HG02870 (cell line): ENCODE measurements at regions not wholly inside any gene's neighbourhood (a gene's known extent, or its start where the extent isn't known, plus 50 kb on each side); places are given as distances from the start of the nearest gene placed in this dataset.

Experiments
- ATAC-seq: cut with Tn5 transposase; IDR thresholded peaks from one replicate; pipeline ENCODE4 v1.9.1; 2021; ENCODE audit warnings: mild to moderate bottlenecking, moderate library complexity; ENCODE audit not compliant: unreplicated experiment

DNA sequence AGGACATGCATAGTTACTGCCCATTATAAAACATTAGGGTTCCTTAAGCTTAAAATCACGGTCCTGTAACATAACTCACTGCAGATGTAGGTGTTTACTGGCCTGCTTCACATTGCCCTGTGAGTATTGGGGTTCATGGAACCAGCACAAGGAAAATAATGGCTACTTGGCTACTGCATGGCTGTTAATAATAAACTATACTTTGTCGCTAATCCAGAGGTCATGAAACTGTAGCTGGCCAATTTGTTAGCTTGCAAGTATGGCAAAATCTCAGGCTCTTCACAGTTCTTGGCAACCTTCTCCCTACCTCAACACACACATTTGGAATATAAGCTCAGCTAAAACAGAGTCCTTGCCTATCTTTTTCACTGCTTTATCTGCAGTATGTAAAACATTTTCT, 274.0 kb upstream of the NR5A2 start:
- no peak for ATAC-seq

DNA sequence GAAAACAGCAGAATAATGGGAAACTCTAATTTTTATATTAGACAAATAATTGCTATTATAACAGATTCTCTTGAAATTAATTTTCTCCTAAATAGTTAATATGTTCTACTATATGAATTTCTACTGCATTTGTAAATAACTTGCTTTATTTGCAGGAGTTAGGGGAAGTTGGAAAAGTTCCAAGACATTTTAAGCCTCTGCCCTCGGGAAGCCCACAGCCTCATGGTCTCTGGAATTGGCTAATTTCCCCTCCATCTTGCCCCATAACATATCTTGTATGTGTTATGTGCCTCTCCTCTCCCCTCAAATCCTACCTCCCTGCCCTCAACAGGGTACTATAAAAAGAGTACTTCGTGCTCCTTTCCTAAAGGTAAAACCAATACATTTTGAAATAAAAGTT, 271.4 kb upstream of the NR5A2 start:
- ATAC-seq = no peak

DNA sequence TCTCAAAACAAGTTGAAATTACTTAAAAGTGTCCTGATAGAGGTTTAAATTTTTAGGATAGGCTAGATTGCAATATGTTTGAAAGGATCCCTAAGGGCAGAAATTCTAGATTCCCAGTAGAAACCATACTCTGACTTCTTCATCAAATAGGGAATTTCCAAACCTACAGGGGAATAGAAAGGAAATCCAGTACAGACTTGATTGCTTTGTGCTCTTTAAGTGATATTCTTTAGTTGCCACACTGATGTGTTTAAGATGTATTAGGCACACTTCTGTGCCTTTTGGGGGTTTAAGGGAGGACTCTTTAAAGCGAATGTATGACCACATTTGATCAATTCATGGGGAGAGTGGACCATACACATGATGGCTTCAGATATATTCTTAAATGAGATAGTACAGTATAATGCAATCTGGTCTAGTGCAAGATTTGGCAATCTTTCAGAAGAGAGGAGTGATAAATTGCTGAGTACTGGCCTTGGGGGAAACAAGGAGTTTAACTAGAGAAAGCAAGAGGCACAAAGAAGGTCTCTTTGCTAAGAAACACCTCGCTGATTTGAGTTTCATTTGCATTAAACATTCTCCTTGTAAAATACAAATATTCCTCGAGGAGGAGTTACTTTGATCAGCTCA, 268.8 kb upstream of the NR5A2 start:
- no peak for ATAC-seq

DNA sequence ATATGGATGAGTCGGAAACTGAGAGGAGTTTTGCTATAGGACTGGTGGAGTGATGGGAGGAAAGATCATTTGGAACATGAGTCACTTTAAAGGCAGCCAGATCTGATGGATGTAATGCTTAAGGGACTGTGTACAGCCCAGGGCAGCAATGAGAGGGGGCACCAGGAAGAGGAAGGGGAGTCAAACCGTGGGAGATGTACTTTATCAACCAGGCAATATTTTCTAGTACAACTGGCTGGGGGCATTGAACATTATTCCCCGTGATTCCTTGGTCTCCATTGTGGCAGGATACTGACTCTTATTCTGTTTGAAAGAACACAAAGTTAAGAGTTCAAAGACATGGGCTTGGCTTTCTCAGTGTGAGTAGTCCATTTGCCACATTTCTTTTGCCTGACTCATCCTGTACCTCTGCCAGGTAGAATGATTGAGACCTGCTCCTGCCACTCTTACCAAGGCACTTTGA, 268.2 kb upstream of the NR5A2 start:
- no peak for ATAC-seq

DNA sequence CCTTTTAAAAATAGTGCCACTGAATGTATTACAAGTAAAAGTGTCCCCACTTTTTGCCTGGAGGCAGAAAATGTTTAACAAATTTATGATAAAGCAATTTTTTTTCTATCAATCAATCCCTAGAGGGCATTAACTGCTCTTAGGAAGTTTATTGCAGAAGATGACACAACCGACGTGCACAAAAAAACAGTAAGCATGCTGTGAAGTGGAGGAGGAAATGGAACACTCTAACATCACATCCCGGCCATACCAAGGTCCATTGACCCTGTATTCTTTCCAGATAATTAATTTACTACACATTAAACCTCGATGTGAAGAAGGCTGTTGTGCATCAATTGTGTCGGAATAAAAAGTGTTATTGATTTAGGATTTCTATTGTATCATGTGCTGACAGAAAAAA, 264.9 kb upstream of the NR5A2 start:
- no peak for ATAC-seq

DNA sequence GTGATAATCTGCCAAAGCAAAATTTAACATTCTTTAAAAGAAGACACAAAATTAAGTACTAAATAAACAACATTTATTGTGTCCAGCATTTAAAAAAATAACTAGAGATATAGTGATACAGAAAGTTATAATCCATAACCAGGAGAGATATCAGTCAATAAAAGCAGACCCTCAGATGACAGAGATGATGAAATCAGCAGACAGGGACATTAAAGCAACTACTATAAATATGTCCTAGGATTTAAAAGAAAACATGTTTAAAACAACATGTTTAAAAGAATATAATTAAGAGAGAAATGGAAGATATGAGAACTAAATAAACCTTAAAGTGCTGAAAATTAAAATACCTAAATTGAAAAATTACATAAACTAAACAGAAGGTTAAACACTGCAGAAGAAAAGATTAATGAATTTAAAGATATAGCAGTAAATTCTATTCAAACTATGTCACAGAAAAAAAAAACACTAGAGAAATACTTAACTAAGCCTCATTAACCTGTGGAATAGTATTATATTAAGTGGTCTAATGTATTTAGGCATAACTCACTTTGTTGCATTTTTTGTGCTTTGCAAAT, 261.2 kb upstream of the NR5A2 start:
- no peak for ATAC-seq

DNA sequence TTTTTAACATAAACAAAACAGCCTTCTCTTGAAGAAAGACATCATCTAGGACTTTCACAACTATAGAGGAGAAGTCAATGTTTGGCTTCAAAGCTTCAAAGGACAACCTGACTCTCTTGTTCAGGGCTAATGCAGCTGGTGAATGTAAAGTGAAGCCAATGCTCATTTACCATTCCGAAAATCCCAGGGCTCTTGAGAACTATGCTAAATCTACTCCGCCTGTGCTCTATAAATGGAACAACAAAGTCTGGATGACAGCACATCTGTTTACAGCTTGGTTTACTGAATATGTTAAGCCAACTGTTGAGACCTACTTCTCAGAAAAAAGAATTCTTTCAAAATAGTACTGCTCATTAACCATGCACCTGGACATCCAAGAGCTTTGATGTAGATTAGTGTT, 259.8 kb upstream of the NR5A2 start:
- ATAC-seq = no peak

DNA sequence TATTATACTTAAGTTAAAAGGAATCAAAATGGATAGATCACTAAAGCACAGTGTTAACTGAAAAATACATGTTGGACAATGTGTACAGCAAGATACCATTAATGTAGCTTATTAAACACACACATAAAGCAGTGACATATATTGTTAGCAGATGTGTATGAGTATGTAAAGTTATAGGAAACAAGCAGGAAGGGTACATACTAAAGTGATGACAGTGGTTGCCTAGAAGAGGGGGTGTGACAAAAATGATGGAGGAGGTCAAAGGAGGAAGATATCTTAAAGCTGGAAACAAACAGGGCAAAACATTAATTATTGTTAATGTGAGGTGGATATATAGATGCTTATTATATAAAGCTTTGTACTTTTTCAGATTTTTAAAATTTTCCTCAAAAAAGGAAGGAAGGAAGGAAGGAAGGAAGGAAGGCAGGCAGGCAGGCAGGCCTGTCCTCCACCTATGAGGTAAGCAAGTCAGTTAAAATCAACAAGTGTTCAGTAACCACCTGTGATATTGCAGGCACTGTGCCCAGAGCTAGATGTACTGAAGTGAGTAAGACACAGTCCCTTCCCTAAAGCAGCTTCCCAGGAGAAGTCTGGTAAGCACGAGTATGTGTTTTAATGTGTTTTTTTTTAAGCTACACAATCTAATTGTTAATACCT, 252.9 kb upstream of the NR5A2 start:
- no peak for ATAC-seq

DNA sequence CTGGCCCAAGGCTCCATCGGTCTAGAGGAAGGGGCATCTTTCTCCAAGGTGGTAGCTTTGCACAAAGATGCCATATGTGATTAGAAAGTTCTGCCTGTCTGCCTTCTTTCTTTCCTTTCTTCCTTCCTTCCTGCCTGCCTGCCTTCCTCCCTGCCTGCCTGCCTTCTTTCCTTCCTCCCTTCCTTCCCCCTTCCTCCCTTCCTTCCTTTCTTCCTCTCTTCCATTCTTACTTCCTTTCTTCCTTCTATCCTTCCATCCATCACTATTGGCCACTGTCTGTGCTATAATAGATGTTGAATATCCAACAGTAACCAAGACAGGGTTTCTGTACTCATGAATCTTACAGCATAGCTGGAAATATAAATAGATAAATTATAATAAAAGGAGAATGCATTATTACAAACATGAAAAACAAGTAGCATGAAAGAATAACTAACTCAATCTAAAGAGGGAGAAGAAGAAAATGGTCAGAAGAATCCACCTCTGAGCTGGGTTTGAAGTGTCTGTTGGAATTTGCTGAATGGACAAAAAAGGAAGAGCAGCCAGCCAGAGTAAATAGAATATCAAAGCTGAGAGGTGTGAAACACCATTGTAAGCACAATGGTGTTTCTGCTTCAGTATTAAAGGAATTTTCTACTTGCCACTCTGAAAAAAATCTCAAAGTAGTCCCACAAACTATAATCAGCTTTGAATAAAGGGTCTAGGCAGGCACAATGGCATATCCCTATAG, 250.6 kb upstream of the NR5A2 start:
- ATAC-seq = no peak

DNA sequence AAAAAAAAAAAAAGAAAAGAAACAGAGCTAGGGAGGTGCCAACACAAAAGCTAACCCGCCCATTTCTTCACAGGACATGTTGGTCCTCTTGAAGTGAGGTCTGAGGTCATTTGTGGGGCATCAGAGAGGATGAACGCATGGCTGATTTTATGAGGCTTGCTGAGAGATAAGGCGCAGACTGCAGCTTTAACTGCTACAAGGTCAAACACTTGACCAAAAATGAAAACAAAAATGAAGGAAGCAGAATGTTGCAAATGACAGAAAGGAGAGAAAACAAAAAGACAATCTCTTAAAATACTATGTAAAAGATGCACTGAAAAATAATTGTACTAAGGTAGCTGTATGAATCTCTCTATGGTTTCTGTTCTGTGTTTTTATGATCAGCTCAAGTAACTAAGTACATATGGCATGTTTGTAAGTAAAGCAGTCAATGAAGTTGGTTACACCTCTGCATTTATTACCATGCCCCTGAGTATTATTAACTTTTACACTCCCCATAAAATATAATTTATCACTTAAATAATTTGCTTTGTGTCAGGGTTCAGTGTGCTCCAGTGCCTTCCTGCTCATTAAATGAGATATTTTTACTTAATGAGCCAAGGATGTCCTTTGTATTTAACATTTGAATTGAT, 249.1 kb upstream of the NR5A2 start:
- ATAC-seq = no peak

DNA sequence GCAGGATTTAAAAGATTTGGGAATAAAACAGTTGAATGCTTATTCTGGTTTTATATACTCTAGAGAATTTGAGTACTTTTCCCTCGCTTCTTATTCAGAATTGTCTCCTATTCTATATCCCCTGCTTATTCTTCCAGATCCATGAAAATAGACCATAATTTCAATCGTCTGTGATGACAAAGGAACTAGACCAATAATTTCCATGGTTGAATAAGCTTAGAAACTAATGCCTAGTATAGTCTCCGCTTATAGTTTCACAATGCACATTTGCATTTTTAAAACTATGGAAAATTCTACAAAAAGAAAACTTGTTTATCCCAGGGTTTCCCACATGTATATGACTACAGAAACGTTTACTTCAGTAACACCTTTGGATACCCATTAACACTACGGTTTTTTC, 247.4 kb upstream of the NR5A2 start:
- no peak for ATAC-seq

DNA sequence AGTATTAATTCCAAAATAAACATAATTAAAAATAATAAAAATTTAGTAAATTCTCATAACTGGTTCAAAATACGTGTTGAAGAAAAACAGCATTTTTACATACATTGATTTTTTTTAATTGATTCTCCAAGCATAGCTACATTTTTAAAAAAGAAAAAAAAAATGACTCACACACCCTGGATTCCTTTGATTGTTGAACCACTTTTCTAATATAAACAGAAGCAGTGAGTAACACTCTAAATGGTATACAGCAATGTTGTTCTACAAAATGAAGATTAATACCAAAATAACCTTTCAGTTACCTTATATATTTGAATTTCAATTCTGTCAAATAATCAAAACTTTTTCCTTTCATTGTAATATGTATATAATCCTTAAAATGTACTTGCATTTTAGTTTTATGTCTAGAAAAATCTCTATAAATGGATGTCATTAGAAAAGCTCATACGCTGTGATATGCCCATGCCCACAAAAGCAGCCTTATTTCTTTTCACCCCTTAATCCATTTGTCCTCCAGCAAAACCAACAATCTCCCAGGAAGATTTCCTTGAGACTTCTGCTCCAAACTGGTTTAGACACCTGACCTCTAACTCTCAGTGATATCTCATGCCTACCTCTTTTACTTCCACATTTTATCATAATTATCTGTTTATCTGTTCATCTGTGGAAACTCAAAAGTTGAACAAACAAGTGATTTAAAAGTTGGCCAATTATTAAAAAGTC, 246.4 kb upstream of the NR5A2 start:
- ATAC-seq = no peak

DNA sequence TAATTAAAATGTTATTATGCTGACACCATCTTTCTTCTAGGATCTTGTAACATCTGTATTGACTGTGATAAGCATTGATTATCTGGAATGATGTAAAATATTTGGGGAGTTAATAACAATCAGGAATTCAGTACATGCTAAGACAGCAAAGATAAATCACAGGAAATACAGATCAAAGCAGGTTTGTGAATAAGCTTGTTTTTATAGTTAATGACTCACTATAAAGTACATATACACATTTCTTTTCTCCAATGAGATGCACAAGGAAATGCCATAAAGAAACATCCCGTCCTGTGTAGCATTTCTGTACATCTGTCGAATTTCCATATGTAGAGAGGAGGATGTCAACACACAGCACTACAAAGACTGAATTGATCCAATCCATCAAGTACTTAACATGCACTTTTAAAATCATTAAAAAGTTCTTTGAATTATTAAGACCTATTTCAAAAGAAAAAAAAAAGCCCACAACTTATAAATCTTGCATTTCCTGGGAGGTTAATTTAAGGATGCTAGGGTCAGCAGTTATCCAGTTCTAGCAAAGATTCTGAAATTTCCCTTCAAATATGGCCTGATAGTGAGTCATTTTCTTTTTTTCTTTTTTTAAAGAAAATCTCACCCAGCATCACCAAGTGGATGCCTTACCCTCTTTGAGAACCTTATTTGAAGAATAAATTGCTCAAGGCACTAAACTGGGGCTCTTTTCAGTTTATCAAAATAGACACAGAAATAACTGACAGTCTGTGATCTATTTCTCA, 243.2 kb upstream of the NR5A2 start:
- no peak for ATAC-seq

DNA sequence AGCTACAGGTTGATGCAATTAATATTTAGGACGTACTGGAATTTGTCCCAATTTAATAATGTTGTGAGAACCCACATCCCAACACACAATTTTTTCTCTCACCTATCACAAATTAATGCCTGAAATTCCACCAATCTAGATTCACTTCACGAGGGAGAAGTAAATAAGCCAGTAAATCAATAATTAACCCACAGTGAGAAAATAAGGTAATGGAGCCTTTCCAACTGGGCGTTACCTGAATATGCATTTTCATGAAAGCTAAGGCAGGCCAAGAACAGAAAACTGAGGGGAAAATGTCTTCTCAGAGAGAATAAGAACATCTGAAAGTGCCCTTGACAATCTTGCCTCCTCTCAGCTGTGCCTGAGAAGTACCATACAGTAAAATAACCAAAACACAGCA, 240.8 kb upstream of the NR5A2 start:
- no peak for ATAC-seq

DNA sequence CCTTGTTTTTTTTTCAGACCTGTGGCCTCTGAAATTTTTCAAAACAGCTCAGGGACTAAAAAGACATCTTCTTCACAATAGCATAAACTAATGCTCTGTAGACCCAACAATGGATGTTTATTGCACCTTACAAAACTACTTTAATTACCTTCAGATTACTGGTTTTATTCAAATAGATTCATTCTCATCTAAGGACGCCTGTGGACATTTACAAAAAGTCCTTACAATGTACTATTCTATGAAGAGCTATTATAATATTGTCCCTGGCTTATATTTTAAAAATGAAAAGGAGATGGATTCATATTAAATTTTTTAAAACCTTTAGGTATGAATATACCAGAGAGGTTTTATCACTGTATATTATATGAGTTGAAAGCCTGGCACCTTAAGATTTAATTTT, 238.4 kb upstream of the NR5A2 start:
- no peak for ATAC-seq

DNA sequence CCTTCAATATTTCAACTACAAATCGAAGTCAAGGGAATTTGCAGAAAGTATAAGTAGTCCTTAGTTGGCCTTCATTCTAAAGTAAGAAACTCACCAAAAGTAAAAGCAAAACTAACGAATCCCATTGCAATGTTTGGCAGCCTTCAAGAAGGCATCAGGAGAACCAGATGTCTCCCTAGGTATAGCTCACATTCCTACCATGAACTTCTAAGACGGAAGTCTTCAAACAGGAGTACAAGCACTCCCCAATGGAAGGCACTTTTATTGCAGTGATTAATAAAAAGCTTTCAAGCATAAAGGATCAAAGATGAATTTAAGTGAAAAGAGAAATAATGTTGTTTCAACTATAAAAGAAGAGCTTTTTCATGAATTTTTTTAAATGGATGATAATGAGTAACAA, 236.0 kb upstream of the NR5A2 start:
- ATAC-seq = no peak

DNA sequence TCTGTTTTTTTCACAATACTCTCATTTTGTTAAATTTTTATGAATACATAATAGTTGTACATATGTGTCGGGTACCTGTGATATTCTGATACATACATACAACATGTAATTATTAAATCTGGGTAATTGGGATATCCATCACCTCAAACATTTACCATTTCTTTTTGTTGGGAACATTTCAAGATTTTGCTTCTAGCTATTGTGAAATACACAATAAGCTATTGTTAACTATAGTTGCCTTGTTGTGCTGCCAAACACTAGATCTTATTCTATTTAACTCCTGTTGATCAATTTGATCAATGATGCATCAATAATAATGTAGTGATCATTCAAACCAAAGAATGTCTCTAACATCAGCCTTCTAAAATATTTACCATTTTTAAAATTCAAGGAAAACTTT, 234.6 kb upstream of the NR5A2 start:
- no peak for ATAC-seq

DNA sequence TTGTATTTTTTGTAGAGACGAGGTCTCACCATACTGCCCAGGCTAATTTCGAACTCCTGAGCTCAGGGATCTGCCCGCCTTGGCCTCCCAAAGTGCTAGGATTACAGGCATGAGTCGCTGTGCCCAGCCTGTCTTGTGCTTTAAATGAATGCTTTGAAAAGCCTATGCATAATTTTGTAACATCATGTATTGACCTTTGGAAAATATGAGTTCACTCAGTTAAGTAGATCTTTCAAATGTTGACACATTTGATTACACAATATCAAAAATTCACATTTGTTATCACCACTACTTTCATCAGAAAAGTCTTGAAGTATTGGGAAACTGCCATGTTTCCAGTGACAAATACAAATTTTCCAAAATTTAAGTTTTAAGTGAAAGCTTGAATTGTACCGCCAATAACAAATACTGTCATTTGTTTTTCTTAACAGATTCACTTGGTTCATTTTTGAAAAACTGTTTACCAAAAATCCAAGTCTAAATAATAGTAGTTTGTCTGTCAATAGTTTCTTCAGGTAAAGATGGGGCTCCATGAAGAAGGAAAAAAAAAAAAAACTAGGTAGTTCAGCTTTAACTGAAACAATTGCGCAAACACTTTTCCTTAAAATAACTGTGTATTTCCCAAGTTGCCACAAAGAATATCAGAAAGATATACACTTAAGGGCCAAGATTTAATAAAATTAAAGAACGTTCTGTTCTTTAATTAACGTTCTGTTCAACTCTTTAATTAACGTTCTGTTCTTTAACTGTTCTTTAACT, 233.2 kb upstream of the NR5A2 start:
- ATAC-seq = no peak

DNA sequence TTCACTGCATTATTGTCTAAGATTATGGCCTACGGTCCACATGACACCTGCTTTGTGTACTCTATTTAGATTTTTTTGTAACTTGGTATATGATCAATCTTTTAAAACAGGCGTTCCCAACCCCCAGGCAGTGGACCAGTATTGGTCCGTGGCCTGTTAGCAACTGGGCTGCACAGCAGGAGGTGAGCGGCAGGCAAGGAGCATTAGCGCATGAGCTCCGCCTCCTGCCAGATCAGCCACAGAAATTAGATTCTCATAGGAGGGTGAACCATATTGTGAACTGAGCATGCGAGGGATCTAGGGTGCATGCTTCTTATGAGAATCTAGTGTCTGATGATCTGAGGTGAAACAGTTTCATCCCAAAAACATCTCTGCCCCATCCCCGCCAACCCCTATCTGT, 228.4 kb upstream of the NR5A2 start:
- no peak for ATAC-seq
